ENCODE measurements at regions not wholly inside any gene's neighbourhood (a gene's known extent, or its start where the extent isn't known, plus 50 kb on each side); places are given as distances from the start of the nearest gene placed in this dataset.

- TF ChIP-seq EP300 (IDR thresholded peaks at IDR 0.05) (no peak), CTCF (IDR thresholded peaks at IDR 0.05) (no peak), POLR2A (IDR thresholded peaks at IDR 0.05) (no peak)
These were observed 728.6 kb upstream of the CDH2 start for GRCh38 chr18:28905509-28905908.
